Uterus (tissue), 3 donors: ENCODE measurements at regions not wholly inside any gene's neighbourhood (a gene's known extent, or its start where the extent isn't known, plus 50 kb on each side); places are given as distances from the start of the nearest gene placed in this dataset.

Experiments used
- DNase-seq, 2 donors: peaks; one replicate each; pipeline ENCODE4 v3.0.0-alpha.2; 2019 to 2020
- H3K27ac ChIP-seq, 2 donors: fragments of 200-600 bp; sonication (generic); 1 replicate in 1 of 2; 2 replicates in 1 of 2; pipeline ENCODE4 v1.5.1; 2016 to 2018
- H3K27me3 ChIP-seq, 2 donors: fragments of 200-600 bp; sonication (generic); one replicate each; pipeline ENCODE4 v1.5.1; 2018 to 2019; ENCODE audit warnings: control low read depth in 1 of 2
- H3K36me3 ChIP-seq, 2 donors: fragments of 200-600 bp; sonication (generic); one replicate each; pipeline ENCODE4 v1.5.1; 2019; ENCODE audit warnings: control low read depth in 1 of 2
- H3K4me1 ChIP-seq, 2 donors: fragments of 200-600 bp; sonication (generic); one replicate each; pipeline ENCODE4 v1.5.1; 2018 to 2019; ENCODE audit warnings: control low read depth in 1 of 2
- H3K4me3 ChIP-seq, 2 donors: fragments of 200-600 bp; sonication (generic); 1 replicate in 1 of 2; 2 replicates in 1 of 2; pipeline ENCODE4 v1.5.1; 2018 to 2019; ENCODE audit warnings: mild to moderate bottlenecking in 1 of 2
- H3K9me3 ChIP-seq, 2 donors: fragments of 200-600 bp; sonication (generic); one replicate each; pipeline ENCODE4 v1.5.1; 2019; ENCODE audit warnings: control low read depth in 1 of 2
- CTCF ChIP-seq, 4 experiments: fragments of 200-600 bp in 2 of 4; fragments of 450-650 bp in 2 of 4; sonication (generic) in 2 of 4; IDR thresholded peaks; one replicate each; pipeline ENCODE4 v1.5.1; 2016 to 2019; ENCODE audit warnings: antibody characterized with exemption in 4 of 4, mild to moderate bottlenecking in 2 of 4, moderate library complexity in 1 of 4
- POLR2A ChIP-seq, 2 donors: fragments of 450-650 bp; IDR thresholded peaks; one replicate each; pipeline ENCODE4 v1.6.1; 2016; ENCODE audit warnings: antibody characterized with exemption in 2 of 2, mild to moderate bottlenecking in 1 of 2, moderate library complexity in 1 of 2
- intact Hi-C: fragments of 100-400 bp; cut with DNase I; formaldehyde crosslinking; loops from one replicate; pipeline ENCODE4 v1.15.1; 2023; ENCODE audit warnings: low total_unique reads
- donor health status: DM: yes; HTN: yes; CAD: no.

GRCh38 chr17:55654022-55654421 is 68.6 kb downstream of the TMEM100 start:
- no peak for TF ChIP-seq POLR2A (IDR thresholded peaks at IDR 0.05)
- TF ChIP-seq CTCF (IDR thresholded peaks at IDR 0.05) = no peak
- intact Hi-C loops = no loop called here

GRCh38 chr17:55652825-55653224 is 69.8 kb downstream of the TMEM100 start:
- no peaks in the 10 kb centered on the region for H3K9me3 ChIP-seq
- TF ChIP-seq POLR2A (IDR thresholded peaks at IDR 0.05) (no peak), CTCF (IDR thresholded peaks at IDR 0.05) (no peak)

More at GRCh38 chr17:55654022-55654421, 68.6 kb downstream of the TMEM100 start:
- Histone ChIP-seq H3K9me3 (no peaks in the 10 kb centered on the region), H3K4me1 (no peaks in the 10 kb centered on the region), H3K4me3 (no peak overlapping the region), H3K36me3 (no peaks in the 10 kb centered on the region), H3K27me3 (no peaks in the 10 kb centered on the region), H3K27ac (no peak overlapping the region)
- DNase-seq = no peak

GRCh38 chr17:55652114-55652823 is 70.4 kb downstream of the TMEM100 start:
- Histone ChIP-seq H3K27ac (no peak overlapping the region), H3K27me3 (no peaks in the 10 kb centered on the region), H3K4me1 (no peaks in the 10 kb centered on the region), H3K36me3 (no peaks in the 10 kb centered on the region), H3K9me3 (no peaks in the 10 kb centered on the region), H3K4me3 (no peak overlapping the region)
- intact Hi-C loops = no loop called here
- TF ChIP-seq POLR2A (IDR thresholded peaks at IDR 0.05) = no peak
- no peak for TF ChIP-seq CTCF (IDR thresholded peaks at IDR 0.05)
- DNase-seq = no peak

More at GRCh38 chr17:55652825-55653224, 69.8 kb downstream of the TMEM100 start:
- no peak for DNase-seq
- Histone ChIP-seq H3K36me3 (no peaks in the 10 kb centered on the region), H3K4me1 (no peaks in the 10 kb centered on the region), H3K27ac (no peak overlapping the region), H3K4me3 (no peak overlapping the region), H3K27me3 (no peaks in the 10 kb centered on the region)
- intact Hi-C loops = no loop called here

- Histone ChIP-seq H3K36me3 (no peaks in the 10 kb centered on the region), H3K9me3 (no peaks in the 10 kb centered on the region), H3K27me3 (no peaks in the 10 kb centered on the region), H3K27ac (no peak overlapping the region), H3K4me1 (no peaks in the 10 kb centered on the region), H3K4me3 (no peak overlapping the region)
- no peak for TF ChIP-seq CTCF (IDR thresholded peaks at IDR 0.05)
- no peak for TF ChIP-seq POLR2A (IDR thresholded peaks at IDR 0.05)
- DNase-seq = no peak
- intact Hi-C loops = no loop called here
Measured at GRCh38 chr17:55649957-55650597, 72.6 kb downstream of the TMEM100 start.

- Histone ChIP-seq H3K4me1 (no peaks in the 10 kb centered on the region), H3K4me3 (no peak overlapping the region), H3K9me3 (no peaks in the 10 kb centered on the region), H3K27ac (no peak overlapping the region), H3K27me3 (no peaks in the 10 kb centered on the region), H3K36me3 (no peaks in the 10 kb centered on the region)
- no peak for DNase-seq
- intact Hi-C loops = no loop called here
- no peak for TF ChIP-seq CTCF (IDR thresholded peaks at IDR 0.05)
- TF ChIP-seq POLR2A (IDR thresholded peaks at IDR 0.05) = no peak
Measured at GRCh38 chr17:55648086-55648485, 74.6 kb downstream of the TMEM100 start.
